ENCODE measurements at regions not wholly inside any gene's neighbourhood (a gene's known extent, or its start where the extent isn't known, plus 50 kb on each side); places are given as distances from the start of the nearest gene placed in this dataset.

- TF ChIP-seq, protein P1, sequence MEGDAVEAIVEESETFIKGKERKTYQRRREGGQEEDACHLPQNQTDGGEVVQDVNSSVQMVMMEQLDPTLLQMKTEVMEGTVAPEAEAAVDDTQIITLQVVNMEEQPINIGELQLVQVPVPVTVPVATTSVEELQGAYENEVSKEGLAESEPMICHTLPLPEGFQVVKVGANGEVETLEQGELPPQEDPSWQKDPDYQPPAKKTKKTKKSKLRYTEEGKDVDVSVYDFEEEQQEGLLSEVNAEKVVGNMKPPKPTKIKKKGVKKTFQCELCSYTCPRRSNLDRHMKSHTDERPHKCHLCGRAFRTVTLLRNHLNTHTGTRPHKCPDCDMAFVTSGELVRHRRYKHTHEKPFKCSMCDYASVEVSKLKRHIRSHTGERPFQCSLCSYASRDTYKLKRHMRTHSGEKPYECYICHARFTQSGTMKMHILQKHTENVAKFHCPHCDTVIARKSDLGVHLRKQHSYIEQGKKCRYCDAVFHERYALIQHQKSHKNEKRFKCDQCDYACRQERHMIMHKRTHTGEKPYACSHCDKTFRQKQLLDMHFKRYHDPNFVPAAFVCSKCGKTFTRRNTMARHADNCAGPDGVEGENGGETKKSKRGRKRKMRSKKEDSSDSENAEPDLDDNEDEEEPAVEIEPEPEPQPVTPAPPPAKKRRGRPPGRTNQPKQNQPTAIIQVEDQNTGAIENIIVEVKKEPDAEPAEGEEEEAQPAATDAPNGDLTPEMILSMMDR (conservative IDR thresholded peaks at IDR 0.05; ENCODE audit: low read depth, low read length): no peak
- no peak for TF ChIP-seq POLR2A (IDR thresholded peaks at IDR 0.05; ENCODE audit: low read depth, low read length)
- no peak for TF ChIP-seq FOS (IDR thresholded peaks at IDR 0.05; ENCODE audit: low read depth, low read length)
- TF ChIP-seq, protein P2, sequence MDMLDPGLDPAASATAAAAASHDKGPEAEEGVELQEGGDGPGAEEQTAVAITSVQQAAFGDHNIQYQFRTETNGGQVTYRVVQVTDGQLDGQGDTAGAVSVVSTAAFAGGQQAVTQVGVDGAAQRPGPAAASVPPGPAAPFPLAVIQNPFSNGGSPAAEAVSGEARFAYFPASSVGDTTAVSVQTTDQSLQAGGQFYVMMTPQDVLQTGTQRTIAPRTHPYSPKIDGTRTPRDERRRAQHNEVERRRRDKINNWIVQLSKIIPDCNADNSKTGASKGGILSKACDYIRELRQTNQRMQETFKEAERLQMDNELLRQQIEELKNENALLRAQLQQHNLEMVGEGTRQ (IDR thresholded peaks at IDR 0.05; ENCODE audit: low read depth, low read length): no peak
- TF ChIP-seq RAD21 (IDR thresholded peaks at IDR 0.05; ENCODE audit: low read length): no peak
- TF ChIP-seq RFX5 (IDR thresholded peaks at IDR 0.05; ENCODE audit: low read depth, low read length): no peak
- TF ChIP-seq MAZ (IDR thresholded peaks at IDR 0.05; ENCODE audit: borderline replicate concordance, low read depth, low read length): no peak
- TF ChIP-seq SMC3 (IDR thresholded peaks at IDR 0.05; ENCODE audit: low read depth, low read length): no peak
- TF ChIP-seq, protein P3, sequence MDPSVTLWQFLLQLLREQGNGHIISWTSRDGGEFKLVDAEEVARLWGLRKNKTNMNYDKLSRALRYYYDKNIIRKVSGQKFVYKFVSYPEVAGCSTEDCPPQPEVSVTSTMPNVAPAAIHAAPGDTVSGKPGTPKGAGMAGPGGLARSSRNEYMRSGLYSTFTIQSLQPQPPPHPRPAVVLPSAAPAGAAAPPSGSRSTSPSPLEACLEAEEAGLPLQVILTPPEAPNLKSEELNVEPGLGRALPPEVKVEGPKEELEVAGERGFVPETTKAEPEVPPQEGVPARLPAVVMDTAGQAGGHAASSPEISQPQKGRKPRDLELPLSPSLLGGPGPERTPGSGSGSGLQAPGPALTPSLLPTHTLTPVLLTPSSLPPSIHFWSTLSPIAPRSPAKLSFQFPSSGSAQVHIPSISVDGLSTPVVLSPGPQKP (IDR thresholded peaks at IDR 0.05; ENCODE audit: borderline replicate concordance, low read depth, low read length): no peak
- TF ChIP-seq MXI1 (IDR thresholded peaks at IDR 0.05; ENCODE audit: borderline replicate concordance, low read depth, low read length): no peak
- TF ChIP-seq RCOR1 (IDR thresholded peaks at IDR 0.05; ENCODE audit: insufficient replicate concordance, low read length): no peak
- TF ChIP-seq CEBPB (IDR thresholded peaks at IDR 0.05; ENCODE audit: low read depth, low read length): no peak
- no peak for TF ChIP-seq MAFK (IDR thresholded peaks at IDR 0.05; ENCODE audit: low read depth, low read length)
These were observed 148.6 kb upstream of the CACNA1E start for GRCh38 chr1:181334724-181335123.

Measured in IMR-90 (cell line).